Mesothelial cell of epicardium (in vitro differentiated cells): ENCODE measurements at regions not wholly inside any gene's neighbourhood (a gene's known extent, or its start where the extent isn't known, plus 50 kb on each side); places are given as distances from the start of the nearest gene placed in this dataset.
"Not testable (repeated sequence)": the region's sequence is repeated elsewhere in the genome, so short reads cannot be mapped to it uniquely, and the experiment has no call there.

Experiments
- DNase-seq, 2 experiments: peaks; one replicate each; pipeline ENCODE4 v3.0.0; 2021; ENCODE audit warnings: low spot score in 2 of 2; ENCODE audit not compliant: unreplicated experiment in 2 of 2
- H3K27ac Mint-ChIP-seq: 2 replicates; pipeline ENCODE4 v1.8.0; 2021; ENCODE audit warnings: mixed read lengths
- H3K27me3 Mint-ChIP-seq: 2 replicates; pipeline ENCODE4 v1.8.0; 2021; ENCODE audit warnings: low read depth, mixed read lengths
- H3K36me3 Mint-ChIP-seq: 2 replicates; pipeline ENCODE4 v1.8.0; 2021; ENCODE audit warnings: mixed read lengths
- H3K4me1 Mint-ChIP-seq: 2 replicates; pipeline ENCODE4 v1.8.0; 2021; ENCODE audit warnings: mixed read lengths
- H3K4me3 Mint-ChIP-seq: 2 replicates; pipeline ENCODE4 v1.8.0; 2021; ENCODE audit warnings: mild to moderate bottlenecking, moderate library complexity, mixed read lengths
- H3K9me3 Mint-ChIP-seq: 2 replicates; pipeline ENCODE4 v1.8.0; 2021; ENCODE audit warnings: mixed read lengths
- CTCF ChIP-seq: fragments of 200-600 bp; sonication (generic); IDR thresholded peaks from one replicate; pipeline ENCODE4 v1.5.0; 2021; ENCODE audit warnings: antibody characterized with exemption; ENCODE audit not compliant: unreplicated experiment

GRCh38 chr4:79197275-79198009 is 128.4 kb downstream of the NAA11 start:
- Mint-ChIP-seq H3K4me1 (no peaks in the 10 kb centered on the region), H3K9me3 (no peaks in the 10 kb centered on the region), H3K27ac (no peak overlapping the region), H3K27me3 (no peaks in the 10 kb centered on the region), H3K4me3 (no peak overlapping the region), H3K36me3 (no peaks in the 10 kb centered on the region)
- no peak for TF ChIP-seq CTCF
- no peak for DNase-seq

- H3K36me3 Mint-ChIP-seq, H3K27me3 Mint-ChIP-seq, H3K27ac Mint-ChIP-seq, H3K4me1 Mint-ChIP-seq, H3K4me3 Mint-ChIP-seq, DNase-seq: not testable (repeated sequence)
- H3K9me3 Mint-ChIP-seq = peaks cover 19% of the 10 kb centered on the region
Measured at GRCh38 chr4:79191292-79191691, 134.6 kb downstream of the NAA11 start.

GRCh38 chr4:79185526-79186045 is 140.3 kb downstream of the NAA11 start:
- Mint-ChIP-seq H3K9me3 (peaks cover 10% of the 10 kb centered on the region), H3K27ac (no peak overlapping the region), H3K4me3 (no peak overlapping the region), H3K27me3 (no peaks in the 10 kb centered on the region), H3K4me1 (no peaks in the 10 kb centered on the region), H3K36me3 (no peaks in the 10 kb centered on the region)
- no peak for DNase-seq
- TF ChIP-seq CTCF = no peak

- no peaks in the 10 kb centered on the region for H3K27me3 Mint-ChIP-seq
- H3K4me3 Mint-ChIP-seq = no peak overlapping the region
- H3K36me3 Mint-ChIP-seq = peaks cover 2% of the 10 kb centered on the region
- no peaks in the 10 kb centered on the region for H3K4me1 Mint-ChIP-seq
- no peak for DNase-seq
- H3K9me3 Mint-ChIP-seq = peaks cover 14% of the 10 kb centered on the region
- no peak for TF ChIP-seq CTCF
- H3K27ac Mint-ChIP-seq = no peak overlapping the region
Measured at GRCh38 chr4:79184476-79184875, 141.4 kb downstream of the NAA11 start.

- DNase-seq = no peak
- no peak overlapping the region for H3K4me3 Mint-ChIP-seq
- H3K36me3 Mint-ChIP-seq = peaks cover 2% of the 10 kb centered on the region
- no peaks in the 10 kb centered on the region for H3K4me1 Mint-ChIP-seq
- no peak for TF ChIP-seq CTCF
- H3K9me3 Mint-ChIP-seq = peaks cover 8% of the 10 kb centered on the region
- H3K27ac Mint-ChIP-seq = no peak overlapping the region
- H3K27me3 Mint-ChIP-seq = no peaks in the 10 kb centered on the region
Measured at GRCh38 chr4:79182209-79182608, 143.7 kb downstream of the NAA11 start.

- Mint-ChIP-seq H3K36me3 (peaks cover 2% of the 10 kb centered on the region), H3K27me3 (no peaks in the 10 kb centered on the region), H3K27ac (no peak overlapping the region), H3K9me3 (peaks cover 8% of the 10 kb centered on the region), H3K4me3 (no peak overlapping the region), H3K4me1 (no peaks in the 10 kb centered on the region)
- DNase-seq = no peak
- no peak for TF ChIP-seq CTCF
Measured at GRCh38 chr4:79181190-79181589, 144.7 kb downstream of the NAA11 start.
